Endothelial cell of umbilical vein (primary cell): ENCODE measurements at regions not wholly inside any gene's neighbourhood (a gene's known extent, or its start where the extent isn't known, plus 50 kb on each side); places are given as distances from the start of the nearest gene placed in this dataset.

Source experiments
- EZH2 ChIP-seq: IDR thresholded peaks from 2 replicates; pipeline ENCODE4 v1.6.1; 2012; ENCODE audit warnings: borderline replicate concordance, low read depth, mild to moderate bottlenecking, moderate library complexity, low read length, inconsistent platforms; ENCODE audit not compliant: severe bottlenecking
- FOS ChIP-seq: IDR thresholded peaks from 2 replicates; pipeline ENCODE4 v1.6.1; 2011; ENCODE audit warnings: mild to moderate bottlenecking, low read length, moderate library complexity, borderline replicate concordance; ENCODE audit not compliant: insufficient read depth
- GATA2 ChIP-seq: IDR thresholded peaks from 2 replicates; pipeline ENCODE4 v1.7.0; 2011; ENCODE audit warnings: low read depth, mild to moderate bottlenecking, moderate library complexity, mixed read lengths, low read length; ENCODE audit not compliant: insufficient read length, insufficient read depth
- JUN ChIP-seq: IDR thresholded peaks from 2 replicates; pipeline ENCODE4 v1.6.1; 2011; ENCODE audit warnings: borderline replicate concordance, low read depth; ENCODE audit not compliant: insufficient read length, insufficient read depth
- MYC ChIP-seq: IDR thresholded peaks from one replicate; pipeline ENCODE4 v1.6.1; 2011; ENCODE audit warnings: mild to moderate bottlenecking, low read depth, low read length
- POLR2A ChIP-seq: IDR thresholded peaks from 2 replicates; pipeline ENCODE4 v1.6.1; 2012; ENCODE audit warnings: low read depth, mild to moderate bottlenecking, control low read depth, low read length
- POLR2AphosphoS5 ChIP-seq: IDR thresholded peaks from 2 replicates; pipeline ENCODE4 v1.6.1; 2012; ENCODE audit warnings: low read depth, mild to moderate bottlenecking, control low read depth, low read length, moderate library complexity; ENCODE audit not compliant: insufficient read depth
- TF ChIP-seq, protein P1 (sequence below), 2 donors: IDR thresholded peaks; 1 replicate in 1 of 2; 2 replicates in 1 of 2; pipeline ENCODE4 v1.5.1; 2011; ENCODE audit warnings: low read length in 2 of 2, mild to moderate bottlenecking in 2 of 2, moderate library complexity in 2 of 2, control low read depth in 1 of 2, inconsistent platforms in 1 of 2, low read depth in 1 of 2; ENCODE audit not compliant: insufficient read depth in 1 of 2; ENCODE audit errors: extremely low read depth in 1 of 2
- TF ChIP-seq, protein P2 (sequence below): IDR thresholded peaks from 2 replicates; pipeline ENCODE4 v1.6.1; 2011; ENCODE audit not compliant: insufficient read depth, insufficient read length

DNA sequence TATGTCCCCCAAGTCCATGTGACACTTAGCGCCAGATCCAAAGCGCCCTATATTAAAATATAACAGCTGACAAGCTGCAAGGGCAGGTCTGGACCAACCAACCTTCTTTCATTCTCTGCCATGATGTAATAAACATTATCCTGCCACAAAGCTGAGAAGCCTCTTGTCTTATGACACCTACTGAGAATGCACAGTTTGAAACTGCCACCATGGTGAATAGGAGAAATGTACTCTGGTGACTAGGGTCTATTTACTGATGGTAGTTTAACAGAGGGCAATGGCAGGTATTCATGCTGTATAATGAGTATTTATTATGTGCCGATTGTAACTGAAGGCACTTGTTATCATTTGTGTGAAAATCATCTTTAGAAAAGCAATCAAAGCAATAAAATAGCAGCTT lies 634.0 kb downstream of the OTOL1 start:
- TF ChIP-seq POLR2AphosphoS5 (no peak), POLR2A (no peak), MYC (no peak), EZH2 (no peak), JUN (no peak), FOS (no peak), GATA2 (no peak)
- TF ChIP-seq, protein P1, sequence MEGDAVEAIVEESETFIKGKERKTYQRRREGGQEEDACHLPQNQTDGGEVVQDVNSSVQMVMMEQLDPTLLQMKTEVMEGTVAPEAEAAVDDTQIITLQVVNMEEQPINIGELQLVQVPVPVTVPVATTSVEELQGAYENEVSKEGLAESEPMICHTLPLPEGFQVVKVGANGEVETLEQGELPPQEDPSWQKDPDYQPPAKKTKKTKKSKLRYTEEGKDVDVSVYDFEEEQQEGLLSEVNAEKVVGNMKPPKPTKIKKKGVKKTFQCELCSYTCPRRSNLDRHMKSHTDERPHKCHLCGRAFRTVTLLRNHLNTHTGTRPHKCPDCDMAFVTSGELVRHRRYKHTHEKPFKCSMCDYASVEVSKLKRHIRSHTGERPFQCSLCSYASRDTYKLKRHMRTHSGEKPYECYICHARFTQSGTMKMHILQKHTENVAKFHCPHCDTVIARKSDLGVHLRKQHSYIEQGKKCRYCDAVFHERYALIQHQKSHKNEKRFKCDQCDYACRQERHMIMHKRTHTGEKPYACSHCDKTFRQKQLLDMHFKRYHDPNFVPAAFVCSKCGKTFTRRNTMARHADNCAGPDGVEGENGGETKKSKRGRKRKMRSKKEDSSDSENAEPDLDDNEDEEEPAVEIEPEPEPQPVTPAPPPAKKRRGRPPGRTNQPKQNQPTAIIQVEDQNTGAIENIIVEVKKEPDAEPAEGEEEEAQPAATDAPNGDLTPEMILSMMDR (IDR thresholded peaks at IDR 0.05; ENCODE audit: extremely low read depth in 1 of 2, insufficient read depth in 1 of 2, low read depth in 1 of 2, low read length in 2 of 2) = no peak
- TF ChIP-seq, protein P2, sequence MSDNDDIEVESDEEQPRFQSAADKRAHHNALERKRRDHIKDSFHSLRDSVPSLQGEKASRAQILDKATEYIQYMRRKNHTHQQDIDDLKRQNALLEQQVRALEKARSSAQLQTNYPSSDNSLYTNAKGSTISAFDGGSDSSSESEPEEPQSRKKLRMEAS = no peak
